ENCODE measurements at regions not wholly inside any gene's neighbourhood (a gene's known extent, or its start where the extent isn't known, plus 50 kb on each side); places are given as distances from the start of the nearest gene placed in this dataset.

DNA sequence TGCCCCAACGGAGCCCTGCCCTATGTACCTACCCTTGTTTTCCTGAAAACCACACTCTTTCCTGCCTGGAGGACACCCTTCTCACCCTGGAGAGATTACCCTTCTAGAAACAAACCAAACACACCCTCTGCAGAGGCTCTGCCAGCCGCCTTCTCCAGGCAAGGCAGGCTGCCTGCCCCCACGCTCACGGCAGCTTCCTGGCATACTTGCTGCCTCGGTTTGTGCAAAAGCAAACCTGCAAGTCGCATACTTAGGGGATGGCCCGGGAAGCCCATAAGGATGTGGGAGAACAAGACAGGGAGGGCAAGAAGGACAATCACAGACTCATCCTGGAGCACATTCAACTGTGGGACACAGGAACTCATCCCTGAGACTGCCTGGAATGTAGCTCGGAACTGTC lies 154.0 kb upstream of the DIO3 start:
- Histone ChIP-seq H2AFZ (ENCODE audit: low read length) (no peak overlapping the region), H3K79me2 (ENCODE audit: insufficient read depth, low read depth, low read length) (no peaks in the 10 kb centered on the region), H3K27ac (ENCODE audit: low read depth, low read length, poor library complexity, severe bottlenecking) (no peak overlapping the region), H3K4me3 (ENCODE audit: low read depth, low read length, poor library complexity, severe bottlenecking) (no peak overlapping the region), H4K20me1 (ENCODE audit: insufficient read depth, low read length) (no peaks in the 10 kb centered on the region), H3K4me2 (ENCODE audit: low read length) (no peak overlapping the region), H3K9me3 (ENCODE audit: low read length) (no peaks in the 10 kb centered on the region), H3K4me1 (ENCODE audit: insufficient read depth, low read length, poor library complexity, severe bottlenecking) (peaks cover 29% of the 10 kb centered on the region), H3K9me2 (ENCODE audit: insufficient read depth, low read length) (no peaks in the 10 kb centered on the region), H3K36me3 (ENCODE audit: insufficient read depth, low read length) (no peaks in the 10 kb centered on the region)
- intact Hi-C loops (cut with micrococcal nuclease; ENCODE audit: unreplicated experiment): no loop called here
- DNase-seq (ENCODE audit: low spot score): no peak
- POLR2A ChIA-PET: no interaction called here
- BruUV-seq (replicated peaks): no TSS peak
- CTCF ChIA-PET (ENCODE audit: unreplicated experiment): interaction anchor here (0.6 kb wide), 1 partner anchor 30 kb away, joined by 3 read pairs; no protein-coding TSS in a partner anchor
- TF ChIP-seq EZH2phosphoT487 (IDR thresholded peaks at IDR 0.05; ENCODE audit: borderline replicate concordance, low read depth, low read length): no peak
- TF ChIP-seq, protein P1, sequence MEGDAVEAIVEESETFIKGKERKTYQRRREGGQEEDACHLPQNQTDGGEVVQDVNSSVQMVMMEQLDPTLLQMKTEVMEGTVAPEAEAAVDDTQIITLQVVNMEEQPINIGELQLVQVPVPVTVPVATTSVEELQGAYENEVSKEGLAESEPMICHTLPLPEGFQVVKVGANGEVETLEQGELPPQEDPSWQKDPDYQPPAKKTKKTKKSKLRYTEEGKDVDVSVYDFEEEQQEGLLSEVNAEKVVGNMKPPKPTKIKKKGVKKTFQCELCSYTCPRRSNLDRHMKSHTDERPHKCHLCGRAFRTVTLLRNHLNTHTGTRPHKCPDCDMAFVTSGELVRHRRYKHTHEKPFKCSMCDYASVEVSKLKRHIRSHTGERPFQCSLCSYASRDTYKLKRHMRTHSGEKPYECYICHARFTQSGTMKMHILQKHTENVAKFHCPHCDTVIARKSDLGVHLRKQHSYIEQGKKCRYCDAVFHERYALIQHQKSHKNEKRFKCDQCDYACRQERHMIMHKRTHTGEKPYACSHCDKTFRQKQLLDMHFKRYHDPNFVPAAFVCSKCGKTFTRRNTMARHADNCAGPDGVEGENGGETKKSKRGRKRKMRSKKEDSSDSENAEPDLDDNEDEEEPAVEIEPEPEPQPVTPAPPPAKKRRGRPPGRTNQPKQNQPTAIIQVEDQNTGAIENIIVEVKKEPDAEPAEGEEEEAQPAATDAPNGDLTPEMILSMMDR (conservative IDR thresholded peaks at IDR 0.05; ENCODE audit: low read length): no peak

DNA sequence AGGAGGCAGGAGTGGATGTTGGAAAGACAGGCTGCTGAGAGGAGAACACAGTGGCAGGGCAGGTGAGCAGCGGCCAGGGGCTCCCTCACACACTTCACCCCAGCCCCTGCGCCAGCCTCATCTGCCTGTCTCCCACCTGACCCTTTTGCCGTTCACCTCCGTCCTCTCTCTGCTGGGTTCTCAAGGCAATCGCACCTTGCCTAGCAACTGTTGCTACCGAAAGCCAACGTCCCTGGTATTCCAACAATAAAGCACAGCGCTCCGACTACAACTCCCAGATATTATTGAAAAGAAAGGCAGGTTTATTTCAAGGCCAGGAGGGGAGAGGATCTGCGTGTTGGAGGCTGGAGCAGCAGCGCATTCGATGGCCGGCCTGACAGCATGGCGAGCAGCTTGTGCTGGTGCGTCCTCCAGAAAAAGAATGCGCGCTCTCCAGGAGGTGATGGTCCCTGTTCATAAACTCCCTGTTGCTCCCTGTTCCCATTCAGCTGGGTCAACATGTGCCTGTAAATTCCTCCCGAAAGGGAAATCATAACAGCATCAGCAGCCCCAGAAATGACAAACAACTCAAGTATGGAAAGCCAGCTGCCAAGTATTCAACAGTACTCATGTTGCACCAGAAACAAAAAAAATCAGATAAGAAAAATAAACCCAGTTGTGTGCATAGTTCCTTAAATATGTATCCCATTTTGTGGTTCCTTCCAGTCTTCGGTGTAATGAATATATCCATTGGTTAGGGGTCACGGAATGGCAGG lies 153.0 kb upstream of the DIO3 start:
- Histone ChIP-seq H3K9me3 (ENCODE audit: low read length) (no peaks in the 10 kb centered on the region), H3K4me2 (ENCODE audit: low read length) (no peak overlapping the region), H3K79me2 (ENCODE audit: insufficient read depth, low read depth, low read length) (no peaks in the 10 kb centered on the region), H3K4me1 (ENCODE audit: insufficient read depth, low read length, poor library complexity, severe bottlenecking) (peaks cover 26% of the 10 kb centered on the region), H3K27ac (ENCODE audit: low read depth, low read length, poor library complexity, severe bottlenecking) (no peak overlapping the region), H3K4me3 (ENCODE audit: low read depth, low read length, poor library complexity, severe bottlenecking) (no peak overlapping the region), H3K36me3 (ENCODE audit: insufficient read depth, low read length) (no peaks in the 10 kb centered on the region), H3K9me2 (ENCODE audit: insufficient read depth, low read length) (no peaks in the 10 kb centered on the region), H2AFZ (ENCODE audit: low read length) (no peak overlapping the region), H4K20me1 (ENCODE audit: insufficient read depth, low read length) (no peaks in the 10 kb centered on the region)
- POLR2A ChIA-PET: no interaction called here
- no peak for DNase-seq (ENCODE audit: low spot score)
- no peak for TF ChIP-seq EZH2phosphoT487 (IDR thresholded peaks at IDR 0.05; ENCODE audit: borderline replicate concordance, low read depth, low read length)
- TF ChIP-seq, protein P1 (conservative IDR thresholded peaks at IDR 0.05; ENCODE audit: low read length): no peak
- intact Hi-C loops (cut with micrococcal nuclease; ENCODE audit: unreplicated experiment): no loop called here
- no TSS peak for BruUV-seq (replicated peaks)
- CTCF ChIA-PET (ENCODE audit: unreplicated experiment): no interaction called here

DNA sequence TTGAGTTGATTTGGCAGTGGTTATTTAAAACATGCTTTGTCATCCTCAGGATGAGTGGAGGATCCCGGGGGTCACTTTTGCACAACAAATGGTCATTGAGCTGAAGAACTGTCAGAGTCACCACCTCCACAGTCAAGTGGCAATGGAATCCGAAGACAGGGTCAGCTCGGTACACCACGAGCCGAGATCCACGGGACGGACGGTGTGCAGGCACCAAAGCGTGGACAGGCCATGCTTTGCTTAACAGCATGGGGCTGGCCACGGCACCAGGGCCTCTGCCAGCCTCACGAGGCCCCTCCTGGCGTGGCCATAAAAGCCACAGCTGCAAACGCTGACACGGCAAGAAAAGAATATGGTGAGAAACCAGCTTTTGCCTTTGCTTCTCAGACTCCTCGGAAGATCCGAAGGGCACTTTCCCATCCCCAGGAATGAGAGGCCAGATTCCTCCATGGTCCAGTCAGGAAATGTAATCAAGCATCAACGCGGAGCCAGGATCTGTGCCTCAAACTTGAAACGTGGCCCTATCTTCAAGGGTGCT lies 152.2 kb upstream of the DIO3 start:
- CTCF ChIA-PET (ENCODE audit: unreplicated experiment): no interaction called here
- Histone ChIP-seq H3K4me3 (ENCODE audit: low read depth, low read length, poor library complexity, severe bottlenecking) (no peak overlapping the region), H3K79me2 (ENCODE audit: insufficient read depth, low read depth, low read length) (no peaks in the 10 kb centered on the region), H2AFZ (ENCODE audit: low read length) (no peak overlapping the region), H3K27ac (ENCODE audit: low read depth, low read length, poor library complexity, severe bottlenecking) (no peak overlapping the region), H3K4me1 (ENCODE audit: insufficient read depth, low read length, poor library complexity, severe bottlenecking) (peaks cover 18% of the 10 kb centered on the region), H4K20me1 (ENCODE audit: insufficient read depth, low read length) (no peaks in the 10 kb centered on the region), H3K9me3 (ENCODE audit: low read length) (no peaks in the 10 kb centered on the region), H3K4me2 (ENCODE audit: low read length) (no peak overlapping the region), H3K9me2 (ENCODE audit: insufficient read depth, low read length) (no peaks in the 10 kb centered on the region), H3K36me3 (ENCODE audit: insufficient read depth, low read length) (no peaks in the 10 kb centered on the region)
- no TSS peak for BruUV-seq (replicated peaks)
- intact Hi-C loops (cut with micrococcal nuclease; ENCODE audit: unreplicated experiment): no loop called here
- no peak for DNase-seq (ENCODE audit: low spot score)
- POLR2A ChIA-PET: no interaction called here
- TF ChIP-seq, protein P1 (conservative IDR thresholded peaks at IDR 0.05; ENCODE audit: low read length): no peak
- TF ChIP-seq EZH2phosphoT487 (IDR thresholded peaks at IDR 0.05; ENCODE audit: borderline replicate concordance, low read depth, low read length): no peak

Measured in OCI-LY7 (cell line).